OCI-LY3 (cell line): ENCODE measurements at regions not wholly inside any gene's neighbourhood (a gene's known extent, or its start where the extent isn't known, plus 50 kb on each side); places are given as distances from the start of the nearest gene placed in this dataset.

Experiments
- H2AFZ ChIP-seq: fragments of 200-600, 300-600 bp; shearing (Covaris generic); 2 replicates; pipeline ENCODE4 v1.6.0; 2014; ENCODE audit warnings: antibody characterized with exemption, low read depth, low read length
- H3K27ac ChIP-seq: fragments of 200-600, 300-600 bp; sonication (generic); 2 replicates; pipeline ENCODE4 v1.5.1; 2014; ENCODE audit warnings: mild to moderate bottlenecking, low read length, moderate library complexity, mixed read lengths
- H3K27me3 ChIP-seq: fragments of 200-600, 300-600 bp; sonication (generic); 2 replicates; pipeline ENCODE4 v1.6.1; 2014; ENCODE audit warnings: low read depth, low read length, mixed read lengths
- H3K36me3 ChIP-seq: fragments of 200-600, 300-600 bp; sonication (generic); replicated peaks from 2 replicates; pipeline ENCODE3; 2014; ENCODE audit warnings: low read depth, low read length, mixed read lengths
- H3K4me1 ChIP-seq: fragments of 300-600, 200-600 bp; sonication (generic); 2 replicates; pipeline ENCODE4 v1.6.1; 2014; ENCODE audit warnings: low read length, mixed read lengths
- H3K4me2 ChIP-seq: fragments of 200-600, 300-600 bp; sonication (generic); 2 replicates; pipeline ENCODE4 v1.6.1; 2014; ENCODE audit warnings: low read length, mixed read lengths
- H3K4me3 ChIP-seq: fragments of 300-600, 200-600 bp; sonication (generic); 2 replicates; pipeline ENCODE4 v1.5.1; 2014; ENCODE audit warnings: antibody characterized with exemption, mild to moderate bottlenecking, low read length, moderate library complexity
- H3K79me2 ChIP-seq: fragments of 300-600, 200-600 bp; shearing (Covaris generic); 2 replicates; pipeline ENCODE4 v1.6.1; 2014; ENCODE audit warnings: mild to moderate bottlenecking, low read length, mixed read lengths
- H3K9ac ChIP-seq: fragments of 300-600, 200-600 bp; shearing (Covaris generic); 2 replicates; pipeline ENCODE4 v1.6.0; 2014; ENCODE audit warnings: mild to moderate bottlenecking, low read length, moderate library complexity
- H3K9me3 ChIP-seq: fragments of 200-600, 300-600 bp; shearing (Covaris generic); 2 replicates; pipeline ENCODE4 v1.6.1; 2014; ENCODE audit warnings: low read length, mixed read lengths; ENCODE audit not compliant: insufficient read depth
- H4K20me1 ChIP-seq: fragments of 200-600, 300-600 bp; sonication (generic); 2 replicates; pipeline ENCODE4 v1.6.1; 2016; ENCODE audit warnings: low read length, mixed read lengths; ENCODE audit not compliant: insufficient read depth
- EZH2phosphoT487 ChIP-seq: fragments of 200-600 bp; shearing (Covaris generic); IDR thresholded peaks from 2 replicates; pipeline ENCODE4 v1.6.1; 2018; ENCODE audit warnings: antibody characterized with exemption, mixed run types, low read depth
- TF ChIP-seq, protein P1 (sequence below): fragments of 200-600, 300-600 bp; sonication (generic); IDR thresholded peaks from 2 replicates; pipeline ENCODE4 v1.5.1; 2014; ENCODE audit warnings: antibody characterized with exemption, low read length, low read depth

DNA sequence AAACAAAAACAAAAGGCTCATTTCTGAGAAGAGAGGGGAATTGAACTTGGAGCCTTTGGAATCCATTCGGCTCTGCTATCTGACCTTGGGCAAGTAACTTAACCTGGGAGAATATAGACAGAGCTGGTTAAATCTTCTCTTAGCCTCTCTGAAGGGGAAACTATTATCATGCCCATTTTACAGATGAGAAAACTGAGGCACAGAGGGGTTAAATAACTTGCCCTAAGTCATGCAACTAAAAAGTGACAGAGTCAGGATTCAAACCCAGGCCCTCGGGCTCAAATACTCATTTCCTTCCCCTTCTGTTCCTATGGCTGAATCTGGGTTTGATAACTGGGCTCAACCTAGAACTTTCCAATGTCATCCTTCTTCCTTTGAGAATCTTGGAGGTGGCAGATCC, 291.3 kb upstream of the MSX2 start:
- no peak for TF ChIP-seq EZH2phosphoT487
- TF ChIP-seq, protein P1, sequence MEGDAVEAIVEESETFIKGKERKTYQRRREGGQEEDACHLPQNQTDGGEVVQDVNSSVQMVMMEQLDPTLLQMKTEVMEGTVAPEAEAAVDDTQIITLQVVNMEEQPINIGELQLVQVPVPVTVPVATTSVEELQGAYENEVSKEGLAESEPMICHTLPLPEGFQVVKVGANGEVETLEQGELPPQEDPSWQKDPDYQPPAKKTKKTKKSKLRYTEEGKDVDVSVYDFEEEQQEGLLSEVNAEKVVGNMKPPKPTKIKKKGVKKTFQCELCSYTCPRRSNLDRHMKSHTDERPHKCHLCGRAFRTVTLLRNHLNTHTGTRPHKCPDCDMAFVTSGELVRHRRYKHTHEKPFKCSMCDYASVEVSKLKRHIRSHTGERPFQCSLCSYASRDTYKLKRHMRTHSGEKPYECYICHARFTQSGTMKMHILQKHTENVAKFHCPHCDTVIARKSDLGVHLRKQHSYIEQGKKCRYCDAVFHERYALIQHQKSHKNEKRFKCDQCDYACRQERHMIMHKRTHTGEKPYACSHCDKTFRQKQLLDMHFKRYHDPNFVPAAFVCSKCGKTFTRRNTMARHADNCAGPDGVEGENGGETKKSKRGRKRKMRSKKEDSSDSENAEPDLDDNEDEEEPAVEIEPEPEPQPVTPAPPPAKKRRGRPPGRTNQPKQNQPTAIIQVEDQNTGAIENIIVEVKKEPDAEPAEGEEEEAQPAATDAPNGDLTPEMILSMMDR = no peak

GRCh38 chr5:174436750-174437149, 287.6 kb upstream of the MSX2 start:
- Histone ChIP-seq H3K27me3 (peaks cover 22% of the 10 kb centered on the region), H3K9ac (no peak overlapping the region), H3K27ac (no peak overlapping the region), H3K79me2 (no peaks in the 10 kb centered on the region), H4K20me1 (no peaks in the 10 kb centered on the region), H3K4me1 (no peaks in the 10 kb centered on the region), H3K4me3 (no peak overlapping the region), H2AFZ (no peak overlapping the region), H3K9me3 (no peaks in the 10 kb centered on the region), H3K4me2 (no peak overlapping the region), H3K36me3 (no peaks in the 10 kb centered on the region)
- TF ChIP-seq EZH2phosphoT487 = no peak
- TF ChIP-seq, protein P1 = no peak

More for the DNA sequence above, 291.3 kb upstream of the MSX2 start:
- Histone ChIP-seq H3K9me3 (no peaks in the 10 kb centered on the region), H3K4me2 (no peak overlapping the region), H2AFZ (no peak overlapping the region), H3K79me2 (no peaks in the 10 kb centered on the region), H3K27ac (no peak overlapping the region), H3K4me3 (no peak overlapping the region), H3K4me1 (no peaks in the 10 kb centered on the region), H4K20me1 (no peaks in the 10 kb centered on the region), H3K9ac (no peak overlapping the region), H3K36me3 (no peaks in the 10 kb centered on the region), H3K27me3 (peaks cover 40% of the 10 kb centered on the region)

GRCh38 chr5:174444479-174445188, 279.7 kb upstream of the MSX2 start:
- H3K4me2 ChIP-seq = no peak overlapping the region
- TF ChIP-seq, protein P1 = no peak
- TF ChIP-seq EZH2phosphoT487 = no peak
- H4K20me1 ChIP-seq = no peaks in the 10 kb centered on the region
- H3K4me3 ChIP-seq = no peak overlapping the region
- H3K79me2 ChIP-seq = no peaks in the 10 kb centered on the region
- no peaks in the 10 kb centered on the region for H3K36me3 ChIP-seq
- no peak overlapping the region for H3K9ac ChIP-seq
- no peaks in the 10 kb centered on the region for H3K27me3 ChIP-seq
- H3K4me1 ChIP-seq = no peaks in the 10 kb centered on the region
- no peak overlapping the region for H2AFZ ChIP-seq
- no peak overlapping the region for H3K27ac ChIP-seq
- no peaks in the 10 kb centered on the region for H3K9me3 ChIP-seq

- no peaks in the 10 kb centered on the region for H3K9me3 ChIP-seq
- TF ChIP-seq, protein P1 = no peak
- TF ChIP-seq EZH2phosphoT487 = no peak
Observed at GRCh38 chr5:174446446-174446845, 277.9 kb upstream of the MSX2 start.

More at GRCh38 chr5:174446446-174446845, 277.9 kb upstream of the MSX2 start:
- no peak overlapping the region for H3K4me3 ChIP-seq
- no peaks in the 10 kb centered on the region for H3K36me3 ChIP-seq
- H3K27ac ChIP-seq = no peak overlapping the region
- no peak overlapping the region for H3K4me2 ChIP-seq
- H3K9ac ChIP-seq = no peak overlapping the region
- no peaks in the 10 kb centered on the region for H3K79me2 ChIP-seq
- no peak overlapping the region for H2AFZ ChIP-seq
- no peaks in the 10 kb centered on the region for H4K20me1 ChIP-seq
- no peaks in the 10 kb centered on the region for H3K4me1 ChIP-seq
- 0 out of 2 replicates have a peak, but pooled peaks cover 4% of the 10 kb centered on the region for H3K27me3 ChIP-seq
